DMS53 (cell line): ENCODE measurements at regions not wholly inside any gene's neighbourhood (a gene's known extent, or its start where the extent isn't known, plus 50 kb on each side); places are given as distances from the start of the nearest gene placed in this dataset.

ENCODE experiments used
- DNase-seq: peaks from one replicate; lab custom pipeline; 2025; lab: John Stamatoyannopoulos, UW

DNA sequence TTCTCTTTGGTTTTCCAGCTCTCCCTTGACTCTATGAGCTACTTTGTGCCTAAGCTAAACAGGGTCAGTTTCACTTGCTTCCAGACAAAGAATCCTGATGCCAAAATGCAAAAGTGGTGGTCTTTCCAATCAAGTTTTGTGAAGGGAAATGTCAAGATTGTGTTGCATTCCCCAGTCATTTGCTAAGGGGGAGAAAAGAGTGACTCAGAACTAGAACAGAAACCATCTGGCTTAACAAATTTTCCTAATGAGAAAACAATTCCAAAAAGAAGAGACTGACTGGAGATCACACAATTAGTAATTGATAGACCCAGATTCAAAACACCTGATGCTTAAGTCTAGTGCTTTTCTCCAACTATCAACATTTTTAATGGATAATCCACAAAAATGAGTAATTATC lies 235.1 kb upstream of the DIO2 start:
- DNase-seq: no peak

DNA sequence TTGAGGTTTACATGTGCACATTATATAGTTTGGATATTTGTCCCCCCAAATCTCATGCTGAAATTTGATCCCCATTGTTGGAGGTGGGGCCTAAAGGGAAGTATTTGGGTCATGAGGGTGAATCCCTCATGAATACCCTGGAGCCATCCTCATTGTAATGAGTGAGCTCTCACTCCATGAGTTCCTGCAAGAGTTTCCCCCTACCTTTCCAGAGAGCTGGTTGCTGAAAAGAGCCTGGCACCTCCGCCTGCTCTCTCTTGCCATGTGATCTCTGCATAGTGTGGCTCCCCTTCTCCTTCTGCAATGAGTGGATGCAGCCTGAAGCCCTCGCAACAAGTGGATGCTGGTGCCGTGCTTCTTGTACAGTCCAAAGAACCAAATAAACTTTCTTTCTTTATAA lies 234.3 kb upstream of the DIO2 start:
- no peak for DNase-seq

DNA sequence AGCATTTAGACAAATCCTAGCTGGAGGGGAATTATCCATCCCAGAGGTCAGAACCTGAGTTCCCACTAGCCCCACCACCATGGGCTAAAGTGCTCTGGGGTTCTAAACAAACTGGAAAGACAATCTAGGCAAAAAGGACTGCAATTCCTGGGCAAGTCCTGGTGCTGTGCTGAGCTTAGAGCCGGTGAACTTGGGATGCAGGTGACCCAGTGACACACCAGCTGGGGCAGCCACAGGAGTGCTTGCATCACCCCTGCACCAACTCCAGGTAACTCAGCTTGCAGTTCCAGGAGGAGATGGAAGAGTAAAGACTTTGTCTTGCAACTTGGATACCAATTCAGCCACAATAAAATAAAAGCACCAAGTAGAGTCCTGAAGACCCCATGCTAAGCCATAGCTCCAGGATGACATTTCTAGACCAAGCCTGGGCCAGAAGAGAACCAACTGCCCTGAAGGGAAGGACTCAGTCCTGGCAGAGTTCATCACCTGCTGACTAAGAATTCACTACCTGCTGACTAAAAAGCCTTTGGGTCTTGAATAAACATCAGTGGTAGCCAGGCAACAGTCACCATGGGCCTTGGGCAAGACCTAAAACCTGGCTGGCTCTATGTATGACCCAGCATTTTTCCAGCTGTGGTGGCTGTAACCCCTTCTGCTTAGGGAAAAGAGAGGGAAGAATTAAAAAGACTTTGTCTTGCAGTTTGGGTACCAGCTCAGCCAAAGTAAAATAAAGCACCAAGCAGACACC lies 223.4 kb upstream of the DIO2 start:
- DNase-seq: peak; percentile 50

DNA sequence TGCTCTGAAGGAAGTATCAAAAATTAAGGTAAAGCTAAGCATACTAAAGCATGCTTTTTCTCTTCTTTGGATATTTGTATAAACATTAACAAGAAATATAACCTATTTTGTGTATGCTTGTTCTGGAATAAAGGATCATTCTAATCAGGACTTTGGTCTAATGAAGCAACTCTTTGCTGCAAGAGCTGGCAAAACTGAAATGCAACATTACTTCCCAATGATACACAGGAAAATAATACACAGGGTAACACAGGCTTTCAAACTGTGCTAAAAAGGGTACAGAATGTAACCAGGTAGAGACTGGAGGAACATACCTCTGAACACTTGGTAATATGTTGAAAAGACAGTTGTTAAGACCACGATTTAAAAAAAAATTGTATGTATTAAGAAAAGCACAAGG lies 222.5 kb upstream of the DIO2 start:
- no peak for DNase-seq

DNA sequence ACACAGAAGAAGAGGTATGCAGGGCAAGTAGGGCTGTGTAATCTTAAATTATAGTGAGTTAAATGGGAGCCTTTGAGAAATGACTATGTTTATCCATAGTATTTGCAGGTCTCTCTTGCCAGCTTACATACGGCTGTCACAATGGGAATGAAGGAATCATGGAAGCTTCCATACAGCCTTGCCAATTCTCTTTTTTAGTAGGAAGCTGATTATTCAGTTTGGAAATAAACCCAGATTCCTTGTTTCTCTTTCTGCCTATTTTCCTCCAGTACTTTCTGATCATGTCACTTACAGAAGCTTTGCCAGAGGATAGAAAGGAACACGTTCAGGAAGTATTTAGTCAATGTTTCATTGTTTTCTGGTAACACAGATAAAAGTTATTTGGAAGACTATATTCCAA lies 217.4 kb upstream of the DIO2 start:
- no peak for DNase-seq

DNA sequence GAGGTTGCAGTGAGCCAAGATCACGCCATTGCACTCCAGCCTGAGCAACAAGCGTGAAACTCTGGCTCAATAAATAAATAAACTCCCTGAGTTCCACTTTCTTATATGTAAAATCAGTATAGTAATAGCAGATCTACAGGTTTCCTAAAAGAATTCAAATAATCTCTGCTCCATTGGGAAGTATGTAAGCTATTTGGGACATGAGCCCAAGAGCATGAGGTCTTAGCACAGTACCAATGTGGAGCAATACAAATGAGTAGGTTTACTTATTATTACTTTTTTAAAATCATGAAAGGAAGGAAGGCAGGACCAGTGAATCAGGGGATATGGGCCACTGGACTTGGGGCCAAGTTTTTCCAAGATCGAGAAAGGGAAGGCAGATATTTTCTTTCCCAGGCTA lies 216.9 kb upstream of the DIO2 start:
- DNase-seq: no peak

DNA sequence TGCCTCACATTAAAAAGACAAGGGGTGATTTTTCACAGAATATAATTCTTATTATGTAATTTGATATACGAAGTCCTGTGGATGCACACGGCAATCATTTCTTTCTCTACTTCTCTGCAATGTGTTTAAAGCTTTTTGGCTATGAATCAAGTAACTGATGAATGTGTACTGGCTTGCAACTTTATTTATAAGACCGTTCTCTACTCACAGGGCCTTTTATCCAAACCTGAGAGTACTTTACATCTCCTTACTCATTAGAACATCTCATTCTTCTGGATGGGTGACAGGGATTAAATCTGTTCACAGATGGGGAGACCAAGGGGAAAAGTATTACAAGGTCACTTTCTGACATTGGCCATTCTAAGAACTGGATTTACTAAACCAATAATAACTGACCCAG lies 215.8 kb upstream of the DIO2 start:
- no peak for DNase-seq

DNA sequence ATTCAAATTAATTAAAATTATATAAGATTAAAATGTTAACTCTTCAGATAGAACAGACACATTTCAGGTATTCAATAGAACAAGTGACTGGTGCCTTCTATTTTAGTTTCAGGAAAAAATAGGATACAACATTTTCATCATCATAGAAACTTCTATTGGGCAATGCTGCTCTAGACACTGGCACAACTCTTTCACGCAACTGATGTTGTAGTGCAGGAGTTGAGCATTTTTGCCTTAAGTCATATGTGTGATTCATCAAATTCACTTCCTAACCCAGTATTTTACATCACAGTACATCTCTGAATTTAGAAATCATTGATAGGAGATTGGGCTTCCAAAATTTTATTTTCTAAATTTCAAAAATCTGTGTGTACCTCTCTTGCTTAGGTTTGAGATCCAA lies 215.4 kb upstream of the DIO2 start:
- no peak for DNase-seq

DNA sequence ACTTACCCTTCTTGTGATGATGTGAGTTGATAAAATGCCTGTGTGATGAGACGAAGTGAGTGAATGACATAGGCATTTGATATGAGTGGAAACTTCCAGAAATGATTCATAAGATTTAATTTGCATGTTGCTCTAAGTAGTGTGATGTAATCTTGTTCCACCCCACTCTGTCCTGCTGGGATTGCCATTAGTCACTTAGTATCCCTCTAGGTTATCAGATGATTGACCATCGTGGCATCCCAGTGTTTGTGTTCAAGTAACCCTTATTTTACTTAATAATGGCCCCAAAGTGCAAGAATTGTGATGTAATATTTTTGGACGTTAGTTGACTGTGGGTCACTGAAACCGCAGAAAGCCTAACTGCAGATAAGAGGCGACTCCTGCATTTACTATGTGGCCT lies 214.4 kb upstream of the DIO2 start:
- DNase-seq: peak; percentile 1

GRCh38 chr14:80419769-80420168 lies 208.5 kb upstream of the DIO2 start:
- DNase-seq: no peak

- DNase-seq: no peak
These were observed 208.0 kb upstream of the DIO2 start for GRCh38 chr14:80419345-80419744.

DNA sequence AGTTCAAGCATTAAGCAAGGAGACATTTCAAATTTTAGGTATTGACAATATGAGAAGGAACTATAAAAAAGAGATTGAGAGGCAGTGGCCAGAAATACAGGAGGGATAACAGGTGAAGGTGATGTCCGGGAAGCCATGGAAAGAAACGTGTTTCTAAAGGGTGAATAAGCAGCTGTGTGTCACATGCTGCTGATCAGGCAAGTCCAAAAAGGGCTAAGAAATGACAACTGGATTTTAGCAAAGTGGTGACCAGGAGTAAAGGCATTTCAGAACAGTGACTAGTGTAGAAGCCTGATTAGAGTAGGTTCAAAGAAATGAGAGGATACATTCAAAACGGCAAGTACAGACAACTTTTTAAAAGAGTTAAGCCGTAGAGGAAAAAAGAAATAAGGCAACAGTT lies 204.3 kb upstream of the DIO2 start:
- no peak for DNase-seq

DNA sequence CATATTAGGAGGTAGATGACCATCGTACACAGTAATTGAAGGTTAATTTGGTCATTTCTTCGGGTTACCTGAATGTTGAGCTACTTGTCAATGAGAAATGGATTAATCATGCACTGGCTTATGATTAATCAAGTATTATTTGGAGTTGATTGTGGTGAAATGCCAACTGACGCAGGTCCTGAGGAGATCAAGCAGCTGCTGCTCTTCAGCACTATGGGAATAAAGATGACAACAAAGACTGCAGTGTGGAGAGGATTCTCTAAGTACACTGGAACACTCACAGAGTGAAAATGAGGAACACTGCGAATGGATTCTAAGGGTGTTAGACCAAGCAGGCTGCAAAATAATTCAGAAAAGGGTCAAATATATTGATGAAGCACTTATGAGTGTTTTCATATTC lies 202.8 kb upstream of the DIO2 start:
- no peak for DNase-seq

- no peak for DNase-seq
These were observed 193.1 kb upstream of the DIO2 start for GRCh38 chr14:80404413-80404812.

- no peak for DNase-seq
These were observed 191.7 kb upstream of the DIO2 start for GRCh38 chr14:80403036-80403435.

DNA sequence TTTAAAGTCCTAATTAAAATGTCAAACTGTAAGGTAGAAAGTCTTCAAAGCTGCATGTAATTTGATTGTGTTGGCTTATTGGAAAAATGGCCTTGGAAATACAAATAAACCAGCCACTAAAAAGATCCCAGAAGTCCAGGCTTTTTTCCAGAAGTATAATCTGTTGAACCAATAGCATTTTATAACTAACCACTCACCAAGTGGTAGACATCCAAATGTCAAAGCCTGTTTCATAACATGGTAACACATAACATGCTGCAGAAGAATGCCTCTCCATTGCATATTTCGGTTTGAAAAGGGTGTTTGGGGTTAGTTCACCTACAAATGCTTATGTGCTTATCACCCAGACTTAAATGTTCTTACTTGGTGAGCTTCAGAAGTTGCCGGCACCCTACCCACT lies 183.7 kb upstream of the DIO2 start:
- no peak for DNase-seq

DNA sequence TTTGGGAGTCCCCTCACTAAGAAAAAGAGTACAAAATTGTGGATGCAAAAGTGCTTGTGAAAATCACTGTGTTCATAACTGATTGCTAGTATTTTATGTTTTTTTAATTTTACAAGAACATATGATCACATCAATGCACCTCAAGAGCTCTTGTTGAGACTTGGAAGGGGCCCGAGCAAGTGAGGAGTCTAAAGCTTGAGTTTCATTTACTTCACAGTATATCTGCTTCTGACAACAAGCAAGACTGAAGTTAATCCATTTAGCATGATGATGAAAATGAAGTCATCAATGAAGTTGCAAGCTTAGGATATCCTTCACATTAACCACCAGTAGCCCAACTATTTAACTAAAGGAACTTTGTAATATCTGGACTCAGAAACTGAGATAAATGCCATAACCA lies 182.5 kb upstream of the DIO2 start:
- no peak for DNase-seq

- peak; percentile 4 for DNase-seq
These were observed 179.6 kb upstream of the DIO2 start for GRCh38 chr14:80390906-80391305.

GRCh38 chr14:80388980-80389711 lies 177.8 kb upstream of the DIO2 start:
- no peak for DNase-seq

GRCh38 chr14:80387563-80387981 lies 176.3 kb upstream of the DIO2 start:
- DNase-seq: no peak

- DNase-seq: no peak
These were observed 174.0 kb upstream of the DIO2 start for GRCh38 chr14:80385336-80385735.

DNA sequence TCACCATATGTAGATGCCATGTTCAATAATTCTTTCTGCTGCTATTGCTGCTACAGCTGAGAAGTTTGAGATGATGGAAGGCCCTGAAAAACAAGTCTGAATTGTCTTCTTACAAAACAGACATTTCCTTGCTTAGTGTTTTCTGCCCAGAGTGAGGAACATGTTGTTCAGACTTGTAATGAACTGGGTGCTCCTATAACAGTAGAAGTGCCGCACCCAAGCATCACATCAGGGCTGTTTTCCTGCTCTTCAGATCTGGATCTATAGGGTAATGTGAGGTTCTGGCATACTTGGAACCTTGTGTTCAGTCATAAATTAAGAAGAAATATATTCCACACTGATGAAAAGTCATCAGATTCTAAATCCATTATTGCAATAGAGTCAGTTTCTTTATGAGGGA lies 171.9 kb upstream of the DIO2 start:
- DNase-seq: no peak

- DNase-seq: no peak
These were observed 170.6 kb upstream of the DIO2 start for GRCh38 chr14:80381807-80382363.

GRCh38 chr14:80379035-80379434 lies 167.7 kb upstream of the DIO2 start:
- no peak for DNase-seq
